ENCODE measurements at regions not wholly inside any gene's neighbourhood (a gene's known extent, or its start where the extent isn't known, plus 50 kb on each side); places are given as distances from the start of the nearest gene placed in this dataset.

DNA sequence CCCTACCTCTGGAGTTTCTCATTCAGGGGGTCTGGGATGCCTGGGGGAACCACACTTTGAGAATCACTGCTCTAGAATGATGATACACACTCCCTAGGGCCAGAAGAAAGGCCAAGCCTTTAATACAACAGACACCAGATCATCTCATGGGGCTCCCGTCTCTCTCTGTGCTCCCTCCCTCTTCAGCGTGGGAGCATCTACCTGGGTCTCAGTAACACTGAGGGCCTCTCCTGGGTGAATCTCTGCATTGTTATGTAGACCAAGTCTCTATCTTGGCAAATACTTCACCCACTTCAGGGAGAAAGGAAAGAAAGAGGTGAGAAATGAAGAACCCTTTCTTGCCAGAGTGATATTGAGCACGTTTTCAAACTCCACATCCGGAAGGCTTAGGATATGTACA lies 65.4 kb upstream of the KCNK12 start:
- TF ChIP-seq, protein P1, sequence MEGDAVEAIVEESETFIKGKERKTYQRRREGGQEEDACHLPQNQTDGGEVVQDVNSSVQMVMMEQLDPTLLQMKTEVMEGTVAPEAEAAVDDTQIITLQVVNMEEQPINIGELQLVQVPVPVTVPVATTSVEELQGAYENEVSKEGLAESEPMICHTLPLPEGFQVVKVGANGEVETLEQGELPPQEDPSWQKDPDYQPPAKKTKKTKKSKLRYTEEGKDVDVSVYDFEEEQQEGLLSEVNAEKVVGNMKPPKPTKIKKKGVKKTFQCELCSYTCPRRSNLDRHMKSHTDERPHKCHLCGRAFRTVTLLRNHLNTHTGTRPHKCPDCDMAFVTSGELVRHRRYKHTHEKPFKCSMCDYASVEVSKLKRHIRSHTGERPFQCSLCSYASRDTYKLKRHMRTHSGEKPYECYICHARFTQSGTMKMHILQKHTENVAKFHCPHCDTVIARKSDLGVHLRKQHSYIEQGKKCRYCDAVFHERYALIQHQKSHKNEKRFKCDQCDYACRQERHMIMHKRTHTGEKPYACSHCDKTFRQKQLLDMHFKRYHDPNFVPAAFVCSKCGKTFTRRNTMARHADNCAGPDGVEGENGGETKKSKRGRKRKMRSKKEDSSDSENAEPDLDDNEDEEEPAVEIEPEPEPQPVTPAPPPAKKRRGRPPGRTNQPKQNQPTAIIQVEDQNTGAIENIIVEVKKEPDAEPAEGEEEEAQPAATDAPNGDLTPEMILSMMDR (IDR thresholded peaks at IDR 0.05; ENCODE audit: control extremely low read depth in 1 of 3, insufficient read depth in 1 of 3, low read depth in 1 of 3, low read length in 3 of 3), result no peak
- TF ChIP-seq RFX5 (IDR thresholded peaks at IDR 0.05; ENCODE audit: borderline replicate concordance, low read depth, low read length) (no peak), CHD1 (IDR thresholded peaks at IDR 0.05; ENCODE audit: low read depth, low read length) (no peak), EZH2 (IDR thresholded peaks at IDR 0.05; ENCODE audit: low read depth, low read length, severe bottlenecking) (no peak), EGR1 (IDR thresholded peaks at IDR 0.05; ENCODE audit: borderline replicate concordance, low read depth, low read length) (no peak), POLR2AphosphoS5 (IDR thresholded peaks at IDR 0.05; ENCODE audit: low read depth, low read length) (no peak)
- TF ChIP-seq, protein P2, sequence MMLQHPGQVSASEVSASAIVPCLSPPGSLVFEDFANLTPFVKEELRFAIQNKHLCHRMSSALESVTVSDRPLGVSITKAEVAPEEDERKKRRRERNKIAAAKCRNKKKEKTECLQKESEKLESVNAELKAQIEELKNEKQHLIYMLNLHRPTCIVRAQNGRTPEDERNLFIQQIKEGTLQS (IDR thresholded peaks at IDR 0.05; ENCODE audit: insufficient read depth, low read depth, low read length), result no peak

Measured in H1 (cell line).